Upper lobe of left lung (tissue), 4 donors: ENCODE measurements at regions not wholly inside any gene's neighbourhood (a gene's known extent, or its start where the extent isn't known, plus 50 kb on each side); places are given as distances from the start of the nearest gene placed in this dataset.

Source experiments
- EP300 ChIP-seq, 4 donors: sonication (generic); formaldehyde crosslinking; IDR thresholded peaks; one replicate each; pipeline ENCODE4 v1.5.1; 2017; ENCODE audit warnings: antibody characterized with exemption in 4 of 4, control low read depth in 2 of 4
- POLR2A ChIP-seq, 4 donors: fragments of 450-650 bp; IDR thresholded peaks; one replicate each; pipeline ENCODE4 v1.5.1; 2016 to 2017; ENCODE audit warnings: antibody characterized with exemption in 4 of 4, mild to moderate bottlenecking in 2 of 4
- TF ChIP-seq, protein P1 (sequence below), 6 experiments: fragments of 450-650 bp in 4 of 6; fragments of 200-600 bp in 2 of 6; sonication (generic) in 2 of 6; IDR thresholded peaks; one replicate each; pipeline ENCODE4 v1.5.1; 2016 to 2019; ENCODE audit warnings: antibody characterized with exemption in 6 of 6

DNA sequence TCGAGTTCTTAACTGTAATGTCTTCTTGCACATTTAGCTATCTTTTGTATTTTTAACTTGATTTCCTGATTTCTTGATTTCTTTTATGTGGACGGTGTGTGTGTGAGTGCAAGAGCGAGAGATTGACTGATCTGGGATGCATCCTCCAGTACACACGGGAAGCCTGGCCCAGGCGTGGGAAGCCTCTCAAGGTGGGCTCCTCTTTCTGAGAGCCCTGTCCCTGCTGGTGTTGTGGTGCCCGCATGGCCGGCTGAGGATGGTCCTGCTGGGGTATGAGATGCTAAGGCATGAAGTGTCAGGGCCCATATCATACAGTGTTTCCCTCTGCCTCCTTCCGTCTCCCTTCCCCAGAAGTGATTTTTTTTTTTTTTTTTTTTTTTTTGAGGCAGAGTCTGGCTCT is 130.8 kb upstream of the TCERG1L start:
- TF ChIP-seq, protein P1, sequence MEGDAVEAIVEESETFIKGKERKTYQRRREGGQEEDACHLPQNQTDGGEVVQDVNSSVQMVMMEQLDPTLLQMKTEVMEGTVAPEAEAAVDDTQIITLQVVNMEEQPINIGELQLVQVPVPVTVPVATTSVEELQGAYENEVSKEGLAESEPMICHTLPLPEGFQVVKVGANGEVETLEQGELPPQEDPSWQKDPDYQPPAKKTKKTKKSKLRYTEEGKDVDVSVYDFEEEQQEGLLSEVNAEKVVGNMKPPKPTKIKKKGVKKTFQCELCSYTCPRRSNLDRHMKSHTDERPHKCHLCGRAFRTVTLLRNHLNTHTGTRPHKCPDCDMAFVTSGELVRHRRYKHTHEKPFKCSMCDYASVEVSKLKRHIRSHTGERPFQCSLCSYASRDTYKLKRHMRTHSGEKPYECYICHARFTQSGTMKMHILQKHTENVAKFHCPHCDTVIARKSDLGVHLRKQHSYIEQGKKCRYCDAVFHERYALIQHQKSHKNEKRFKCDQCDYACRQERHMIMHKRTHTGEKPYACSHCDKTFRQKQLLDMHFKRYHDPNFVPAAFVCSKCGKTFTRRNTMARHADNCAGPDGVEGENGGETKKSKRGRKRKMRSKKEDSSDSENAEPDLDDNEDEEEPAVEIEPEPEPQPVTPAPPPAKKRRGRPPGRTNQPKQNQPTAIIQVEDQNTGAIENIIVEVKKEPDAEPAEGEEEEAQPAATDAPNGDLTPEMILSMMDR (IDR thresholded peaks at IDR 0.05) = no peak
- no peak for TF ChIP-seq POLR2A (IDR thresholded peaks at IDR 0.05)
- TF ChIP-seq EP300 (IDR thresholded peaks at IDR 0.05) = no peak
